Fibroblast of villous mesenchyme (primary cell): ENCODE measurements at regions not wholly inside any gene's neighbourhood (a gene's known extent, or its start where the extent isn't known, plus 50 kb on each side); places are given as distances from the start of the nearest gene placed in this dataset.

Experiments
- DNase-seq: peaks from one replicate; pipeline ENCODE4 v3.0.0-alpha.2; 2010; ENCODE audit warnings: low read depth
- H3K4me3 ChIP-seq: 2 replicates; pipeline ENCODE4 v1.5.1; 2011; ENCODE audit warnings: low read depth, mild to moderate bottlenecking, low read length
- CTCF ChIP-seq: IDR thresholded peaks from 2 replicates; pipeline ENCODE4 v1.5.1; 2012; ENCODE audit warnings: low read depth, mild to moderate bottlenecking, low read length; ENCODE audit not compliant: insufficient read depth

- TF ChIP-seq CTCF = no peak
- no peak for DNase-seq
- H3K4me3 ChIP-seq = no peak overlapping the region
Measured at GRCh38 chr6:170208182-170208601, 82.7 kb downstream of the DLL1 start.

- no peak overlapping the region for H3K4me3 ChIP-seq
- DNase-seq = no peak
- TF ChIP-seq CTCF = no peak
Measured at GRCh38 chr6:170207586-170208181, 83.2 kb downstream of the DLL1 start.

GRCh38 chr6:170206851-170207431, 83.9 kb downstream of the DLL1 start:
- DNase-seq = no peak

GRCh38 chr6:170206317-170206621, 84.6 kb downstream of the DLL1 start:
- H3K4me3 ChIP-seq = no peak overlapping the region
- TF ChIP-seq CTCF = no peak
- DNase-seq = no peak

More at GRCh38 chr6:170206851-170207431, 83.9 kb downstream of the DLL1 start:
- H3K4me3 ChIP-seq = no peak overlapping the region
- no peak for TF ChIP-seq CTCF

GRCh38 chr6:170205534-170206316, 85.2 kb downstream of the DLL1 start:
- no peak for TF ChIP-seq CTCF
- no peak for DNase-seq
- H3K4me3 ChIP-seq = no peak overlapping the region

GRCh38 chr6:170205126-170205525, 85.8 kb downstream of the DLL1 start:
- DNase-seq = no peak
- TF ChIP-seq CTCF = no peak
- H3K4me3 ChIP-seq = no peak overlapping the region
